ENCODE measurements at regions not wholly inside any gene's neighbourhood (a gene's known extent, or its start where the extent isn't known, plus 50 kb on each side); places are given as distances from the start of the nearest gene placed in this dataset.

GRCh38 chr15:87686841-87687522 is 569.6 kb downstream of the NTRK3 start:
- Histone ChIP-seq H2BK5ac (ENCODE audit: low read depth, low read length) (no peak overlapping the region), H2AFZ (ENCODE audit: low read length) (no peak overlapping the region), H3K56ac (replicated peaks; ENCODE audit: insufficient read length, low read depth, low read length) (no peak overlapping the region), H3K23me2 (ENCODE audit: low read depth, low read length) (no peaks in the 10 kb centered on the region; the same call in 1 of the 2 replicates), H4K5ac (ENCODE audit: insufficient read length, low read depth, low read length) (no peak overlapping the region), H3K4ac (replicated peaks; ENCODE audit: insufficient read length, low read depth, low read length) (no peak overlapping the region), H2BK15ac (ENCODE audit: low read length) (no peak overlapping the region), H4K8ac (ENCODE audit: extremely low read depth, insufficient read depth, low read length) (no peak overlapping the region), H3K4me2 (ENCODE audit: insufficient read depth in 1 of 2, low read depth in 2 of 2, low read length in 2 of 2) (no peak overlapping the region), H4K20me1 (replicated peaks in 1 of 2; ENCODE audit: control insufficient read depth in 1 of 2, insufficient read depth in 2 of 2, low read length in 2 of 2) (no peaks in the 10 kb centered on the region), H3K9me3 (ENCODE audit: insufficient read depth in 2 of 2, low read depth in 1 of 2, low read length in 1 of 2) (no peaks in the 10 kb centered on the region), H2BK20ac (ENCODE audit: low read length) (no peak overlapping the region), H2BK120ac (replicated peaks; ENCODE audit: low read depth, low read length) (no peak overlapping the region), H3K4me1 (replicated peaks in 1 of 4; ENCODE audit: control insufficient read depth in 3 of 4, insufficient read depth in 4 of 4, low read length in 3 of 4) (no peaks in the 10 kb centered on the region), H3K27me3 (replicated peaks in 1 of 4; ENCODE audit: control insufficient read depth in 3 of 4, extremely low read depth in 1 of 4, insufficient read depth in 3 of 4, low read length in 3 of 4) (no peaks in the 10 kb centered on the region), H3K9ac (replicated peaks in 1 of 4; ENCODE audit: extremely low read depth in 1 of 4, low read depth in 3 of 4, low read length in 3 of 4) (no peak overlapping the region), H3K4me3 (ENCODE audit: extremely low read depth in 1 of 4, insufficient read depth in 2 of 4, low read depth in 3 of 4, low read length in 4 of 4) (no peak overlapping the region), H3K79me2 (ENCODE audit: control insufficient read depth in 1 of 2, insufficient read depth in 2 of 2, low read length in 2 of 2) (no peaks in the 10 kb centered on the region), H3K18ac (ENCODE audit: extremely low read depth, low read length) (no peak overlapping the region), H3K79me1 (ENCODE audit: low read depth, low read length) (no peaks in the 10 kb centered on the region), H3K23ac (ENCODE audit: insufficient read length) (no peak overlapping the region), H4K91ac (replicated peaks; ENCODE audit: insufficient read length, low read length) (no peak overlapping the region), H2BK12ac (ENCODE audit: low read depth, low read length) (no peak overlapping the region), H2AK5ac (ENCODE audit: low read depth, low read length) (no peak overlapping the region), H3K27ac (ENCODE audit: low read depth, low read length) (no peak overlapping the region), H3K36me3 (ENCODE audit: control insufficient read depth in 2 of 4, insufficient read depth in 4 of 4, low read length in 3 of 4) (no peaks in the 10 kb centered on the region), H3K14ac (ENCODE audit: insufficient read length) (no peak overlapping the region)
- ChIA-PET POLR2A (ENCODE audit: partially characterized antibody) (no interaction called here), CTCF (ENCODE audit: partially characterized antibody) (interaction anchor here (0.9 to 2.5 kb wide), 3 partner anchors 14 to 90 kb away, joined by 3 to 7 read pairs (median 4); no protein-coding TSS in a partner anchor)
- WGBS, 2 experiments (ENCODE audit: extremely low coverage in 1 of 2, insufficient coverage in 1 of 2, insufficient read length in 1 of 2, insufficient replicate concordance in 2 of 2, low coverage in 1 of 2, low lambda C conversion rate in 2 of 2, missing lambda C conversion rate in 1 of 2): 91% methylated on average over 4 of the region's 4 CpGs; no CpG with 5 or more reads in 1 of the 2 experiments
- FAIRE-seq (no peak), DNase-seq (ENCODE audit: low read depth in 1 of 2, low spot score in 2 of 2) (no peak)
- no peak for TF ChIP-seq NANOG (IDR thresholded peaks at IDR 0.05; ENCODE audit: insufficient read depth, low read depth, low read length, poor library complexity, severe bottlenecking)
- TF ChIP-seq EZH2 (IDR thresholded peaks at IDR 0.05; ENCODE audit: low read depth, low read length, severe bottlenecking): no peak
- TF ChIP-seq TCF12 (IDR thresholded peaks at IDR 0.05; ENCODE audit: low read depth, low read length): no peak
- TF ChIP-seq, protein P1, sequence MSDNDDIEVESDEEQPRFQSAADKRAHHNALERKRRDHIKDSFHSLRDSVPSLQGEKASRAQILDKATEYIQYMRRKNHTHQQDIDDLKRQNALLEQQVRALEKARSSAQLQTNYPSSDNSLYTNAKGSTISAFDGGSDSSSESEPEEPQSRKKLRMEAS (IDR thresholded peaks at IDR 0.05): no peak
- TF ChIP-seq CTBP2 (IDR thresholded peaks at IDR 0.05; ENCODE audit: borderline replicate concordance, insufficient read depth, insufficient read length, low read length): no peak
- TF ChIP-seq, protein P2, sequence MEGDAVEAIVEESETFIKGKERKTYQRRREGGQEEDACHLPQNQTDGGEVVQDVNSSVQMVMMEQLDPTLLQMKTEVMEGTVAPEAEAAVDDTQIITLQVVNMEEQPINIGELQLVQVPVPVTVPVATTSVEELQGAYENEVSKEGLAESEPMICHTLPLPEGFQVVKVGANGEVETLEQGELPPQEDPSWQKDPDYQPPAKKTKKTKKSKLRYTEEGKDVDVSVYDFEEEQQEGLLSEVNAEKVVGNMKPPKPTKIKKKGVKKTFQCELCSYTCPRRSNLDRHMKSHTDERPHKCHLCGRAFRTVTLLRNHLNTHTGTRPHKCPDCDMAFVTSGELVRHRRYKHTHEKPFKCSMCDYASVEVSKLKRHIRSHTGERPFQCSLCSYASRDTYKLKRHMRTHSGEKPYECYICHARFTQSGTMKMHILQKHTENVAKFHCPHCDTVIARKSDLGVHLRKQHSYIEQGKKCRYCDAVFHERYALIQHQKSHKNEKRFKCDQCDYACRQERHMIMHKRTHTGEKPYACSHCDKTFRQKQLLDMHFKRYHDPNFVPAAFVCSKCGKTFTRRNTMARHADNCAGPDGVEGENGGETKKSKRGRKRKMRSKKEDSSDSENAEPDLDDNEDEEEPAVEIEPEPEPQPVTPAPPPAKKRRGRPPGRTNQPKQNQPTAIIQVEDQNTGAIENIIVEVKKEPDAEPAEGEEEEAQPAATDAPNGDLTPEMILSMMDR (IDR thresholded peaks at IDR 0.05; ENCODE audit: control extremely low read depth in 1 of 3, insufficient read depth in 1 of 3, low read depth in 1 of 3, low read length in 3 of 3): no peak
- TF ChIP-seq SUZ12 (IDR thresholded peaks at IDR 0.05; ENCODE audit: low read length): no peak
- TF ChIP-seq SIN3A (conservative IDR thresholded peaks at IDR 0.05 in 1 of 2, IDR thresholded peaks at IDR 0.05 in 1 of 2; ENCODE audit: low read depth in 1 of 2, low read length in 2 of 2): no peak
- TF ChIP-seq RAD21 (IDR thresholded peaks at IDR 0.05 in 1 of 2, conservative IDR thresholded peaks at IDR 0.05 in 1 of 2; ENCODE audit: low read depth in 2 of 2, low read length in 2 of 2): no peak
